Renal cortex interstitium (tissue), 11 donors: ENCODE measurements at regions not wholly inside any gene's neighbourhood (a gene's known extent, or its start where the extent isn't known, plus 50 kb on each side); places are given as distances from the start of the nearest gene placed in this dataset.

Experiments used
- DNase-seq, 11 donors: peaks; one replicate each; pipeline ENCODE4 v3.0.0-alpha.2; 2013; ENCODE audit warnings: low read depth in 9 of 11, low spot score in 4 of 11; ENCODE audit errors: extremely low read depth in 1 of 11

DNA sequence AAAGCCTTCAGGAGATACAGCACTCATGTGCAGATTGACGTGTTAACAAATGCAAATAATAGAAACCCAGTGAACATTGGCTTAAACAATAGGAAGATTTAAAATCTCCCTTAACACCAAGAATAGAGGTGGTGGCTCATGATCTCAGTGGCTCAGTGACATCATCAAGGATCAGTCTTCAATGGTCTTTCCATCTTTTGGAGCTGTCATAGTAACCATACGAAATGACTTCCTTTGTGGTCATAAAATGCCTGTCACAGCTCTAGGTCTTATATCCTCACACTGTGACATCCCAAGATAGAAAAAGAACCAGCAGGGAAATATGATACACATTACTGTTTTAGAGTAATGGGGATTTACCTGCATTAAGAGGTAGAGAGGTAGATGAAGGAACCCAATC, 59.6 kb upstream of the ACKR3 start:
- no peak for DNase-seq

DNA sequence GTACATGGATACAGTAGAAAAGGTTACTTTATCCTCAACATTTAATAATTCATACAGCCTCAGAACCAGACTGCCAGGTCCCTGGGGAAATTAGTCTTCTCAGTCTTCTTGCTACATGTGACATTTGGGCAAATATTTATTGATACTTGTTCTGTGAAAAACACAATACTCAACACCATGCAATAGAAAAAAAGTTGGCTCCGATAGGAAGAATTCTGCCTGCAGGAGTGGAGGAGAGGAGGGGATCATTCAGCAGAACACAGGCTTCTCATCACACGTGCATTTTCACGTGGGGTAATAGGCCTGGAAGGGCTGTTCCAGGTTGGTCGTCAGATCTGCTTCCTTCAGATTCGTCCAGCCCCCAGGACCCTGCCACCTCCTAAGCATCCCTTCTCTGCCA, 58.4 kb upstream of the ACKR3 start:
- DNase-seq, result no peak

DNA sequence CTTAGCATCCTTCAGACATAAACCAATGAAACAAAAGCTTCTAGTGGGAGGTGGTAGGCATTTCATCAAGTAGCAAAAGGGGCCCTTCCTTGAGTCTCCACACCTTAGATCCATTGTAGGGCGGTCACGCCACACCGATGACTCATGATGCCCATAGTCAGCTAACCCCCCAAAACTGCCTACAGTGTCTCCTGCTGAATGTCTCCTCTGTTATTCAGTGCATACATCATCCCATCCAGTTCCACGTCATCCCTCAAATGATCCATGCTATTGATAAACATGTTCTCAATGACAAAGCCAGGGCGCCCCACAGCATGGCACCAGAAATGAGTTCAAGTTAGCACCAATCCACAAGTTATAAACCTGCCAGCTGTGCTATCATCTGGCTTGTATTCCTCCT, 57.4 kb upstream of the ACKR3 start:
- no peak for DNase-seq

DNA sequence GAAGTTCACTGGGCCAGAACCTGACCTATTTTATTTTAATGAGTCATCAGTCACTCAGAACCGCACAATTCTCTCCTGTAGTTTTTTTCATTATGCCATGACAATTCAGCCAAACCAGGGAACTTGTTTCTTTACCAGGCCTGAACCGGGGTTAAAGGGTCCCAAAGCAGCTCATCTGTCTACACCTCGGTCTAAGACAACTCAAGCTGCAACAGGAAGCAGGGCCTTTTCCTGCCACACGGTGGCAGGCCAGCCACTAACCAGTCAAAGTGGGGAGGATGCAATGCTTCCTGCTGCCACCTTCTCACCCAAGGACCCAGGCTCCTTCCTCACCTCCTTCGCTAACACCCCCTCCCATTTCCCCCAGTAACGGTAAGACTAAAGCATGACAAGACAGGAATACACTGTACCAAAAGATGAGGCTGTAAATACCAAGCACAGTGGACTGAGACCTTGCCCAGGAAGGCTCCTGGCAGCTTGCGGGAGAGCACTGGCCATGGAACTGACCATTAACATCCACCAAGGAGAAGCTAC, 56.7 kb upstream of the ACKR3 start:
- DNase-seq, result no peak

DNA sequence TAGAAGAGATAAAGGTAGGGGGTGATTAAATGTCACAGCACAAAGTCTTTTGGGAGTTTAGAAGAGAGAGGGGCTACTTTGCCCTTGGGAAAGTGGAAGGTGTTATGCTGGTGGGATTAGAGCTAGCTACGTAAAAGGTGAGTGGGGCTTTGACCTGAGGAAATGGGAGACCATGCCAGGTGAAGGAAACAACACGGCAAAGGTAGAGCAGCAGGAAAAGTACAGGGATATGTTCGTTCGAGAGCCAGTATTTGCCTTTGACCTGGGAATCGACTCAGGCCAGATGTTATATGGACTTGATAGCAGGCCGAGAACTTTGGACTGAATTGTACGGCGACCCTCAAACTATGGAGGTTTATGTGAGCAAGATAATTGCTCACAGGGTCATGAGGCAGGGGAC, 55.7 kb upstream of the ACKR3 start:
- no peak for DNase-seq

DNA sequence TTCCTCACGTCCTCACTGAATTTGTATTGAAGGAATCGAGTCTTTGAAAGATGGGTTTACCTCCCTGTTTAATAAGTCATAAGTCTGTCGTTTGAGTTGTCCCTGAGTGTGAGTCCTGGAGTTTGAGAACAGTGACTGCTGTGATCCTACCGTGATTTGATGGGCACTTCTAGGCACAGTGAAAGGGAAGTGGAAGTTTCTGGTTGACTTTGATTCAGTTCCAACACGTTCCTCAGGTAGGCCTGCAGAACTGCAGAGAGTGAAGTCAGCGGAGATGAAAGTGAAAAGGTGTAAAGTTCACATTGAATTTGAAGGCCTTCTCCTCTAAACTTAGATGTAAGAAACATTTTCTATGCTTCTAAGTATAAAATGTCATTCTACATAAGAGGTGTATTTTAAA, 52.9 kb upstream of the ACKR3 start:
- no peak for DNase-seq

DNA sequence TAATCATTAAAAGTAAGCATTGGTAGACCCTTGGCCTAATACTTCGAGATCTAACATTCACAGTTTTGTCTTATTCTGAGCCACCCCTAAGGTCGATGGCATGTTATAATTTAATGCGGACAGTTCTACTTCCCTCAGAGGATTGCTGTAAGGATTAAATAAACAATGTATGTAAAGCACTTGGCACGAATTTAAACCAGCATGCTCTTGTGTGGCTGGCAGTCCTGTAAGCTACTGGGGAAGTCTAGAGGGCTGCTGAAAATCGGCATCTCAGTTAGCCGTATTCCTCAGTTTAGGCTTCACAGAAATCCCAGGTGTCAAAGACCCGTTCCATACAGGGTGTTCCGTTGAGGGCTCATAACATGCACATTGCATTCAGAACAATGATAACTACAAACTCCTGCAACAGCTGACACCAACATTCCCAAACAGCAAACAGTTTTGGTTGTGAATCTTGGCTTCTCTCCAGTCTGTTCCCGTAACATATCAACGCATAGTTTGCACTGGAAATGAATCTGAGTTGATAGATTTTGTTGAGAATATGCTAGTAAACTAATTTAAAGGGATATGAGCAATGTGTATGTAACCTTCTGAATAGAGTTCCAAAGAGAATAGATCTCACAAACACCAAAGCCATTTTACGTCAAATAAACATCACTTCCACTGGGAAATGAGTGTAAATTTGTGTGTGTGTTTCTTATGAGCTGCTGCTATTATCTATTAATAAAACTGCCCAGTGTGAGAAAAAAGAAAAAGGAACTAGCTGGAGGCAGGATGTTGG, 52.2 kb upstream of the ACKR3 start:
- no peak for DNase-seq
